ENCODE measurements at regions not wholly inside any gene's neighbourhood (a gene's known extent, or its start where the extent isn't known, plus 50 kb on each side); places are given as distances from the start of the nearest gene placed in this dataset.

GRCh38 chr2:223210489-223210888 lies 158.5 kb downstream of the KCNE4 start:
- Histone ChIP-seq H2BK5ac (ENCODE audit: insufficient read length, low read length) (no peak overlapping the region), H3K27me3 (ENCODE audit: insufficient read depth, low read length) (no peaks in the 10 kb centered on the region), H3K23me2 (ENCODE audit: insufficient read length, low read depth, low read length, poor library complexity, severe bottlenecking) (no peaks in the 10 kb centered on the region), H2BK120ac (ENCODE audit: low read depth, low read length, poor library complexity, severe bottlenecking) (no peak overlapping the region), H3K9ac (ENCODE audit: extremely low read depth, insufficient read length, low read length) (no peak overlapping the region), H4K8ac (replicated peaks; ENCODE audit: insufficient read length, low read depth, low read length) (no peak overlapping the region), H3K4me1 (ENCODE audit: insufficient read depth, low read length) (no peaks in the 10 kb centered on the region), H3T11ph (ENCODE audit: low read length) (no peak overlapping the region), H4K5ac (ENCODE audit: insufficient read length, low read depth, low read length) (no peak overlapping the region), H2BK12ac (ENCODE audit: insufficient read length, low read depth, low read length) (no peak overlapping the region), H3K14ac (ENCODE audit: insufficient read depth, low read length) (no peak overlapping the region), H3K9me3 (ENCODE audit: control insufficient read depth, low read depth, low read length) (no peaks in the 10 kb centered on the region), H4K20me1 (ENCODE audit: control insufficient read depth, insufficient read depth, insufficient read length) (no peaks in the 10 kb centered on the region), H3K27ac (ENCODE audit: insufficient read length, low read depth, low read length) (no peak overlapping the region), H4K91ac (ENCODE audit: insufficient read length, low read depth, low read length) (no peak overlapping the region), H2AK5ac (ENCODE audit: insufficient read length, low read length) (no peak overlapping the region), H3K4ac (ENCODE audit: low read depth, low read length) (no peak overlapping the region), H3K79me1 (ENCODE audit: insufficient read depth, low read depth, low read length, poor library complexity, severe bottlenecking) (no peaks in the 10 kb centered on the region), H3K56ac (ENCODE audit: insufficient read length, low read depth, low read length) (no peak overlapping the region), H3K79me2 (ENCODE audit: insufficient read depth, low read length) (no peaks in the 10 kb centered on the region), H2BK20ac (ENCODE audit: low read depth, low read length, poor library complexity, severe bottlenecking) (no peak overlapping the region), H2BK15ac (ENCODE audit: low read depth, low read length) (no peak overlapping the region), H3K4me2 (ENCODE audit: insufficient read depth, insufficient read length, low read length) (no peak overlapping the region), H3K23ac (ENCODE audit: insufficient read length, low read depth, low read length) (no peak overlapping the region), H2AFZ (ENCODE audit: low read length) (no peak overlapping the region), H3K18ac (ENCODE audit: insufficient read length, low read depth, low read length) (no peak overlapping the region)
- TF ChIP-seq CTCF (conservative IDR thresholded peaks at IDR 0.05) = no peak
- DNase-seq = no peak
- WGBS (ENCODE audit: extremely low coverage, insufficient read length, low lambda C conversion rate) = no CpG with 5 or more reads among the region's 2 CpGs
- peaks cover 0 to 10% (median 0%) of the 10 kb centered on the region in 3 experiments; a peak in 5 of 7 replicates for H3K36me3 Mint-ChIP-seq (ENCODE audit: insufficient read depth in 1 of 3, low read depth in 3 of 3)
- peaks cover 4% of the 10 kb centered on the region in 2 experiments for H3K4me1 Mint-ChIP-seq
- H3K4me3 Mint-ChIP-seq = no peak overlapping the region
- H3K27me3 Mint-ChIP-seq (ENCODE audit: low read depth) = no peaks in the 10 kb centered on the region
- H3K9me3 Mint-ChIP-seq = peaks cover 3 to 10% of the 10 kb centered on the region in 2 experiments; a peak in 4 of 5 replicates
- H3K27ac Mint-ChIP-seq = no peak overlapping the region

All from H9 (cell line).